Activated CD4-positive, alpha-beta T cell treated with anti-CD3 and anti-CD28 coated beads, Interleukin-2, amount 50 U/mL, for 4 hours (primary cell): ENCODE measurements at regions not wholly inside any gene's neighbourhood (a gene's known extent, or its start where the extent isn't known, plus 50 kb on each side); places are given as distances from the start of the nearest gene placed in this dataset.
"Not testable (repeated sequence)": the region's sequence is repeated elsewhere in the genome, so short reads cannot be mapped to it uniquely, and the experiment has no call there.

Experiments
- DNase-seq, 2 experiments: peaks; one replicate each; pipeline ENCODE4 v3.0.0-alpha.2; 2020

GRCh38 chr12:46990211-46990610 is 89.2 kb upstream of the PCED1B start:
- no peak for DNase-seq

GRCh38 chr12:46992051-46992450 is 87.4 kb upstream of the PCED1B start:
- not testable (repeated sequence) for DNase-seq

- DNase-seq, result no peak
Measured at GRCh38 chr12:46998811-46999368, 80.5 kb upstream of the PCED1B start.

- DNase-seq, result no peak
Measured at GRCh38 chr12:47004634-47005033, 74.8 kb upstream of the PCED1B start.

- DNase-seq, result no peak
Measured at GRCh38 chr12:47007048-47007447, 72.4 kb upstream of the PCED1B start.

- no peak for DNase-seq
Measured at GRCh38 chr12:47012552-47012951, 66.9 kb upstream of the PCED1B start.

- DNase-seq, result no peak
Measured at GRCh38 chr12:47014474-47014873, 64.9 kb upstream of the PCED1B start.

- DNase-seq, result no peak
Measured at GRCh38 chr12:47015381-47015780, 64.0 kb upstream of the PCED1B start.

- DNase-seq, result no peak
Measured at GRCh38 chr12:47017041-47017713, 62.2 kb upstream of the PCED1B start.

GRCh38 chr12:47017901-47018475 is 61.4 kb upstream of the PCED1B start:
- no peak for DNase-seq

- no peak for DNase-seq
Measured at GRCh38 chr12:47020211-47020821, 59.1 kb upstream of the PCED1B start.

GRCh38 chr12:47021298-47021697 is 58.1 kb upstream of the PCED1B start:
- no peak for DNase-seq

GRCh38 chr12:47022296-47022695 is 57.1 kb upstream of the PCED1B start:
- no peak for DNase-seq

- no peak for DNase-seq
Measured at GRCh38 chr12:47023311-47023710, 56.1 kb upstream of the PCED1B start.

- no peak for DNase-seq
Measured at GRCh38 chr12:47023953-47024352, 55.5 kb upstream of the PCED1B start.

GRCh38 chr12:47024463-47024862 is 55.0 kb upstream of the PCED1B start:
- DNase-seq, result no peak

GRCh38 chr12:47025349-47025748 is 54.1 kb upstream of the PCED1B start:
- DNase-seq, result no peak

GRCh38 chr12:47025798-47026197 is 53.6 kb upstream of the PCED1B start:
- DNase-seq, result no peak

- DNase-seq, result no peak
Measured at GRCh38 chr12:47026291-47026690, 53.1 kb upstream of the PCED1B start.
